ENCODE measurements at regions not wholly inside any gene's neighbourhood (a gene's known extent, or its start where the extent isn't known, plus 50 kb on each side); places are given as distances from the start of the nearest gene placed in this dataset.

DNA sequence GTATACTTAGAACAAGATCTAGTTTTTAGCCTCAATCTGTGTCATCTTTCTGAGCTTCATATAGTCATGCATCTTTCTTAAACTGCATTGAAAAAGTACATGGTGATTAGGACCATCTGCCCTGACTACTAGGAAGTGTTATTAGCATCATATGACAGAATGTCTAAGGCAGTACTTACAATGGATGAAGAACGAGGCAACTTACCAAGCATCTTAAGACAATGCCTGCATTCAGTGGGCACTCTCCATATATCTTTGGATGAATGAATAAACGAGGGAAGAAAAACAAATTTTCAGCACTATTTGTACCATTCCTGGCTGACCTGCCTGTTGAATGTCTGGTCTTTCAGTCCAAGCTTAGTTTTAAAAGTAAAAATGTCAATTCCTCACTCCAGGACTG, 185.4 kb upstream of the EPHA3 start:
- TF ChIP-seq, protein P1, sequence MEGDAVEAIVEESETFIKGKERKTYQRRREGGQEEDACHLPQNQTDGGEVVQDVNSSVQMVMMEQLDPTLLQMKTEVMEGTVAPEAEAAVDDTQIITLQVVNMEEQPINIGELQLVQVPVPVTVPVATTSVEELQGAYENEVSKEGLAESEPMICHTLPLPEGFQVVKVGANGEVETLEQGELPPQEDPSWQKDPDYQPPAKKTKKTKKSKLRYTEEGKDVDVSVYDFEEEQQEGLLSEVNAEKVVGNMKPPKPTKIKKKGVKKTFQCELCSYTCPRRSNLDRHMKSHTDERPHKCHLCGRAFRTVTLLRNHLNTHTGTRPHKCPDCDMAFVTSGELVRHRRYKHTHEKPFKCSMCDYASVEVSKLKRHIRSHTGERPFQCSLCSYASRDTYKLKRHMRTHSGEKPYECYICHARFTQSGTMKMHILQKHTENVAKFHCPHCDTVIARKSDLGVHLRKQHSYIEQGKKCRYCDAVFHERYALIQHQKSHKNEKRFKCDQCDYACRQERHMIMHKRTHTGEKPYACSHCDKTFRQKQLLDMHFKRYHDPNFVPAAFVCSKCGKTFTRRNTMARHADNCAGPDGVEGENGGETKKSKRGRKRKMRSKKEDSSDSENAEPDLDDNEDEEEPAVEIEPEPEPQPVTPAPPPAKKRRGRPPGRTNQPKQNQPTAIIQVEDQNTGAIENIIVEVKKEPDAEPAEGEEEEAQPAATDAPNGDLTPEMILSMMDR (conservative IDR thresholded peaks at IDR 0.05; ENCODE audit: low read depth, low read length) = no peak
- TF ChIP-seq CHD1 (IDR thresholded peaks at IDR 0.05; ENCODE audit: low read depth, low read length) = no peak
- TF ChIP-seq, protein P2, sequence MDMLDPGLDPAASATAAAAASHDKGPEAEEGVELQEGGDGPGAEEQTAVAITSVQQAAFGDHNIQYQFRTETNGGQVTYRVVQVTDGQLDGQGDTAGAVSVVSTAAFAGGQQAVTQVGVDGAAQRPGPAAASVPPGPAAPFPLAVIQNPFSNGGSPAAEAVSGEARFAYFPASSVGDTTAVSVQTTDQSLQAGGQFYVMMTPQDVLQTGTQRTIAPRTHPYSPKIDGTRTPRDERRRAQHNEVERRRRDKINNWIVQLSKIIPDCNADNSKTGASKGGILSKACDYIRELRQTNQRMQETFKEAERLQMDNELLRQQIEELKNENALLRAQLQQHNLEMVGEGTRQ (IDR thresholded peaks at IDR 0.05; ENCODE audit: low read depth, low read length) = no peak
- no peak for TF ChIP-seq POLR2A (IDR thresholded peaks at IDR 0.05; ENCODE audit: low read depth, low read length)
- no peak for TF ChIP-seq FOS (IDR thresholded peaks at IDR 0.05; ENCODE audit: low read depth, low read length)
- TF ChIP-seq CEBPB (IDR thresholded peaks at IDR 0.05; ENCODE audit: low read depth, low read length) = no peak
- TF ChIP-seq BHLHE40 (IDR thresholded peaks at IDR 0.05; ENCODE audit: low read depth, low read length) = no peak
- TF ChIP-seq MAZ (IDR thresholded peaks at IDR 0.05; ENCODE audit: borderline replicate concordance, low read depth, low read length) = no peak

Measured in IMR-90 (cell line).